M059J (cell line): ENCODE measurements at regions not wholly inside any gene's neighbourhood (a gene's known extent, or its start where the extent isn't known, plus 50 kb on each side); places are given as distances from the start of the nearest gene placed in this dataset.

Experiments used
- DNase-seq: peaks from one replicate; pipeline ENCODE4 v3.0.0-alpha.2; 2012; ENCODE audit warnings: low read depth

- no peak for DNase-seq
Observed at GRCh38 chr9:14560194-14560593, 133.0 kb downstream of the ZDHHC21 start.

GRCh38 chr9:14554886-14555285 is 138.3 kb downstream of the ZDHHC21 start:
- DNase-seq = no peak

- no peak for DNase-seq
Observed at GRCh38 chr9:14547245-14548060, 145.8 kb downstream of the ZDHHC21 start.

- no peak for DNase-seq
Observed at GRCh38 chr9:14546693-14547092, 146.5 kb downstream of the ZDHHC21 start.

GRCh38 chr9:14542071-14542470 is 151.2 kb downstream of the ZDHHC21 start:
- DNase-seq = no peak

- no peak for DNase-seq
Observed at GRCh38 chr9:14538526-14538925, 154.7 kb downstream of the ZDHHC21 start.

- no peak for DNase-seq
Observed at GRCh38 chr9:14535161-14535955, 157.9 kb downstream of the ZDHHC21 start.

- DNase-seq = no peak
Observed at GRCh38 chr9:14533867-14534640, 159.2 kb downstream of the ZDHHC21 start.

- DNase-seq = no peak
Observed at GRCh38 chr9:14532456-14533115, 160.6 kb downstream of the ZDHHC21 start.

- no peak for DNase-seq
Observed at GRCh38 chr9:14531341-14532269, 161.6 kb downstream of the ZDHHC21 start.

GRCh38 chr9:14530841-14531240 is 162.4 kb downstream of the ZDHHC21 start:
- DNase-seq = no peak

GRCh38 chr9:14530366-14530765 is 162.9 kb downstream of the ZDHHC21 start:
- DNase-seq = no peak

GRCh38 chr9:14529629-14530028 is 163.6 kb downstream of the ZDHHC21 start:
- no peak for DNase-seq

- DNase-seq = no peak
Observed at GRCh38 chr9:14529054-14529453, 164.2 kb downstream of the ZDHHC21 start.

GRCh38 chr9:14526504-14526903 is 166.7 kb downstream of the ZDHHC21 start:
- DNase-seq = no peak

- no peak for DNase-seq
Observed at GRCh38 chr9:14525856-14526255, 167.4 kb downstream of the ZDHHC21 start.

- no peak for DNase-seq
Observed at GRCh38 chr9:14524873-14525515, 168.2 kb downstream of the ZDHHC21 start.

GRCh38 chr9:14523545-14523944 is 169.7 kb downstream of the ZDHHC21 start:
- no peak for DNase-seq

GRCh38 chr9:14522627-14523379 is 170.4 kb downstream of the ZDHHC21 start:
- DNase-seq = no peak
